ENCODE measurements at regions not wholly inside any gene's neighbourhood (a gene's known extent, or its start where the extent isn't known, plus 50 kb on each side); places are given as distances from the start of the nearest gene placed in this dataset.

- H2BK15ac ChIP-seq (ENCODE audit: low read length): peak overlapping the region; percentile 7
- H3K9me3 ChIP-seq (replicated peaks in 1 of 2; ENCODE audit: control insufficient read depth in 2 of 2, insufficient read depth in 1 of 2, low read depth in 1 of 2, low read length in 2 of 2): no peaks in the 10 kb centered on the region
- no peak overlapping the region for H2AK5ac ChIP-seq (ENCODE audit: low read depth, low read length)
- no peak overlapping the region for H4K8ac ChIP-seq (ENCODE audit: low read depth, low read length)
- H3K27ac ChIP-seq (replicated peaks; ENCODE audit: low read length): no peak overlapping the region
- H3K4ac ChIP-seq (ENCODE audit: low read length): no peak overlapping the region
- no peak overlapping the region for H3K4me2 ChIP-seq (ENCODE audit: insufficient read depth, low read length, poor library complexity, severe bottlenecking)
- no peaks in the 10 kb centered on the region for H3K4me1 ChIP-seq (ENCODE audit: control insufficient read depth in 2 of 2, insufficient read depth in 1 of 2, low read depth in 1 of 2, low read length in 2 of 2)
- no peak overlapping the region for H2BK12ac ChIP-seq (ENCODE audit: low read length)
- H2AFZ ChIP-seq (ENCODE audit: low read length): no peak overlapping the region
- peak overlapping the region; percentile 39 for H3K14ac ChIP-seq (ENCODE audit: low read length)
- no peak overlapping the region for H3K23ac ChIP-seq (ENCODE audit: low read depth, low read length, poor library complexity)
- H3K18ac ChIP-seq (ENCODE audit: low read length): peak overlapping the region; percentile 3
- no CpG with 5 or more reads among the region's 11 CpGs for WGBS, 2 donors (ENCODE audit: extremely low coverage in 2 of 2, insufficient read length in 2 of 2, insufficient replicate concordance in 1 of 2)
- H3K79me1 ChIP-seq (ENCODE audit: low read depth, low read length): no peaks in the 10 kb centered on the region
- H3K4me3 ChIP-seq (ENCODE audit: low read length in 2 of 2): no peak overlapping the region
- H2BK5ac ChIP-seq (ENCODE audit: low read length): no peak overlapping the region
- H2BK120ac ChIP-seq (ENCODE audit: low read depth, low read length): no peak overlapping the region
- H3K9ac ChIP-seq (ENCODE audit: low read depth, low read length, poor library complexity): no peak overlapping the region
- no peaks in the 10 kb centered on the region for H3K27me3 ChIP-seq (ENCODE audit: control insufficient read depth in 3 of 3, insufficient read depth in 3 of 3, low read depth in 1 of 3, low read length in 3 of 3)
- H3K36me3 ChIP-seq (replicated peaks in 1 of 2; ENCODE audit: control insufficient read depth in 2 of 2, insufficient read depth in 2 of 2, low read length in 2 of 2): no peaks in the 10 kb centered on the region
- H4K91ac ChIP-seq (ENCODE audit: low read depth, low read length, poor library complexity): no peak overlapping the region
- no peak for DNase-seq (ENCODE audit: low spot score)
Measured at GRCh38 chr2:158025255-158025996, 76.2 kb upstream of the UPP2 start.

- H3K27ac ChIP-seq (replicated peaks; ENCODE audit: low read length): no peak overlapping the region
- no peak overlapping the region for H2BK5ac ChIP-seq (ENCODE audit: low read length)
- H3K4ac ChIP-seq (ENCODE audit: low read length): no peak overlapping the region
- no peak overlapping the region for H3K4me3 ChIP-seq (ENCODE audit: low read length in 2 of 2)
- H3K36me3 ChIP-seq (replicated peaks in 1 of 2; ENCODE audit: control insufficient read depth in 2 of 2, insufficient read depth in 2 of 2, low read length in 2 of 2): no peaks in the 10 kb centered on the region
- H2BK15ac ChIP-seq (ENCODE audit: low read length): no peak overlapping the region
- H3K79me1 ChIP-seq (ENCODE audit: low read depth, low read length): no peaks in the 10 kb centered on the region
- no peak overlapping the region for H3K14ac ChIP-seq (ENCODE audit: low read length)
- H2AK5ac ChIP-seq (ENCODE audit: low read depth, low read length): no peak overlapping the region
- no peak overlapping the region for H3K23ac ChIP-seq (ENCODE audit: low read depth, low read length, poor library complexity)
- H2BK120ac ChIP-seq (ENCODE audit: low read depth, low read length): no peak overlapping the region
- H3K27me3 ChIP-seq (ENCODE audit: control insufficient read depth in 3 of 3, insufficient read depth in 3 of 3, low read depth in 1 of 3, low read length in 3 of 3): no peaks in the 10 kb centered on the region
- H2BK12ac ChIP-seq (ENCODE audit: low read length): no peak overlapping the region
- no peak overlapping the region for H3K9ac ChIP-seq (ENCODE audit: low read depth, low read length, poor library complexity)
- H3K18ac ChIP-seq (ENCODE audit: low read length): no peak overlapping the region
- no peak overlapping the region for H3K4me2 ChIP-seq (ENCODE audit: insufficient read depth, low read length, poor library complexity, severe bottlenecking)
- no peak overlapping the region for H4K8ac ChIP-seq (ENCODE audit: low read depth, low read length)
- H3K9me3 ChIP-seq (replicated peaks in 1 of 2; ENCODE audit: control insufficient read depth in 2 of 2, insufficient read depth in 1 of 2, low read depth in 1 of 2, low read length in 2 of 2): no peaks in the 10 kb centered on the region
- no peak overlapping the region for H4K91ac ChIP-seq (ENCODE audit: low read depth, low read length, poor library complexity)
- peak; percentile 46 for DNase-seq (ENCODE audit: low spot score)
- WGBS, 2 donors (ENCODE audit: extremely low coverage in 2 of 2, insufficient read length in 2 of 2, insufficient replicate concordance in 1 of 2): no CpG with 5 or more reads among the region's 4 CpGs
- no peak overlapping the region for H2AFZ ChIP-seq (ENCODE audit: low read length)
- H3K4me1 ChIP-seq (ENCODE audit: control insufficient read depth in 2 of 2, insufficient read depth in 1 of 2, low read depth in 1 of 2, low read length in 2 of 2): no peaks in the 10 kb centered on the region
Measured at GRCh38 chr2:158024288-158024898, 77.3 kb upstream of the UPP2 start.

DNA sequence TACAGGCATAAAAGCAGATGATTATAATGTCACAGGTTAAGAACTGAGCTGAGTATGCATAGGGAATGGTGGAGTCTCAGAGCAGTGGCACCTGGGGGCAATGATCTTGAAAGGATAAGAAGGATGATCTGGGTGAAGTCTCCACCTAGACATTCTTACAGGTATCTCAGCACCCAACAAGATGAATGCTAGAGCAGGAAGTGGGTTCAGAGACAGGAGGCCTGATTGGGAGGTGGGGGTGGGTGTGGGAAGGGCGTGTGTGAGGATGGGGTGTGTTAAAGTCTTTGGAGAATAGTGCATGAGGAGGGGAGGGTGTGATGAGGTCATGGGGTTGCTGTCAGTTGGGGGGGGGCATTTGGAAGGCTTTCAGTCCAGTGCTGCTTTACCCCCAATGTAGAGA is 78.8 kb upstream of the UPP2 start:
- Histone ChIP-seq H2BK120ac (ENCODE audit: low read depth, low read length) (no peak overlapping the region), H2BK12ac (ENCODE audit: low read length) (no peak overlapping the region), H4K8ac (ENCODE audit: low read depth, low read length) (no peak overlapping the region), H3K27ac (replicated peaks; ENCODE audit: low read length) (no peak overlapping the region), H3K14ac (ENCODE audit: low read length) (no peak overlapping the region), H3K4me2 (ENCODE audit: insufficient read depth, low read length, poor library complexity, severe bottlenecking) (no peak overlapping the region), H3K23ac (ENCODE audit: low read depth, low read length, poor library complexity) (no peak overlapping the region), H3K27me3 (ENCODE audit: control insufficient read depth in 3 of 3, insufficient read depth in 3 of 3, low read depth in 1 of 3, low read length in 3 of 3) (peaks cover 0 to 2% (median 0%) of the 10 kb centered on the region in 3 experiments), H2BK5ac (ENCODE audit: low read length) (no peak overlapping the region), H2AK5ac (ENCODE audit: low read depth, low read length) (no peak overlapping the region), H4K91ac (ENCODE audit: low read depth, low read length, poor library complexity) (no peak overlapping the region), H3K4ac (ENCODE audit: low read length) (no peak overlapping the region), H2AFZ (ENCODE audit: low read length) (no peak overlapping the region), H3K9ac (ENCODE audit: low read depth, low read length, poor library complexity) (no peak overlapping the region), H3K36me3 (replicated peaks in 1 of 2; ENCODE audit: control insufficient read depth in 2 of 2, insufficient read depth in 2 of 2, low read length in 2 of 2) (no peaks in the 10 kb centered on the region), H3K9me3 (replicated peaks in 1 of 2; ENCODE audit: control insufficient read depth in 2 of 2, insufficient read depth in 1 of 2, low read depth in 1 of 2, low read length in 2 of 2) (no peaks in the 10 kb centered on the region), H2BK15ac (ENCODE audit: low read length) (no peak overlapping the region), H3K79me1 (ENCODE audit: low read depth, low read length) (no peaks in the 10 kb centered on the region), H3K4me3 (ENCODE audit: low read length in 2 of 2) (no peak overlapping the region), H3K18ac (ENCODE audit: low read length) (no peak overlapping the region), H3K4me1 (ENCODE audit: control insufficient read depth in 2 of 2, insufficient read depth in 1 of 2, low read depth in 1 of 2, low read length in 2 of 2) (no peaks in the 10 kb centered on the region)
- DNase-seq (ENCODE audit: low spot score): no peak
- WGBS, 2 donors (ENCODE audit: extremely low coverage in 2 of 2, insufficient read length in 2 of 2, insufficient replicate concordance in 1 of 2): no CpG with 5 or more reads among the region's 1 CpG

DNA sequence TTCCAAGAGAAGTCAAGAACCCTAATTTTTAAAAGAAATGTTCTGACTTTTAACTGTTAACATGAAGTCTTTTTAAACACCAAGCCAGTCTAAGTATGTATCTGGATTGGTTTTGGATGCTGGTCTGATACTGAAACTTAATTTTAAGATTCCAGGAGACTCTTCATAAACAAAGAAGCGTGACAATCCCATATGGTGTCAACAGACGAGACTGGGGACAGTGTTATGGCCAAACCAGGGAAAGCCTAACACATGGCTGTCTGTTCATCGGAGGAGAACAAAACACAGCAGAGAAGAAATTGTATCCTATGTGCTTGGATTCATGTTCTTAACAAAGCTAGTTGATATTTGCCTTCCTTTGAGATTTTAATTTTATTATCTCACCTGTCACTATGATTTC is 80.5 kb upstream of the UPP2 start:
- no peak overlapping the region for H3K4me2 ChIP-seq (ENCODE audit: insufficient read depth, low read length, poor library complexity, severe bottlenecking)
- no peak overlapping the region for H2BK5ac ChIP-seq (ENCODE audit: low read length)
- no peak overlapping the region for H3K9ac ChIP-seq (ENCODE audit: low read depth, low read length, poor library complexity)
- no peak overlapping the region for H2BK12ac ChIP-seq (ENCODE audit: low read length)
- no peak overlapping the region for H2AK5ac ChIP-seq (ENCODE audit: low read depth, low read length)
- no peak overlapping the region for H2AFZ ChIP-seq (ENCODE audit: low read length)
- no peak for DNase-seq (ENCODE audit: low spot score)
- no peak overlapping the region for H3K18ac ChIP-seq (ENCODE audit: low read length)
- no peaks in the 10 kb centered on the region for H3K9me3 ChIP-seq (replicated peaks in 1 of 2; ENCODE audit: control insufficient read depth in 2 of 2, insufficient read depth in 1 of 2, low read depth in 1 of 2, low read length in 2 of 2)
- no peaks in the 10 kb centered on the region for H3K79me1 ChIP-seq (ENCODE audit: low read depth, low read length)
- WGBS, 2 donors (ENCODE audit: extremely low coverage in 2 of 2, insufficient read length in 2 of 2, insufficient replicate concordance in 1 of 2): no CpG with 5 or more reads among the region's 3 CpGs
- no peak overlapping the region for H3K4me3 ChIP-seq (ENCODE audit: low read length in 2 of 2)
- H2BK15ac ChIP-seq (ENCODE audit: low read length): no peak overlapping the region
- no peak overlapping the region for H3K27ac ChIP-seq (replicated peaks; ENCODE audit: low read length)
- H4K8ac ChIP-seq (ENCODE audit: low read depth, low read length): no peak overlapping the region
- H4K91ac ChIP-seq (ENCODE audit: low read depth, low read length, poor library complexity): no peak overlapping the region
- H2BK120ac ChIP-seq (ENCODE audit: low read depth, low read length): no peak overlapping the region
- no peak overlapping the region for H3K23ac ChIP-seq (ENCODE audit: low read depth, low read length, poor library complexity)
- no peak overlapping the region for H3K14ac ChIP-seq (ENCODE audit: low read length)
- no peaks in the 10 kb centered on the region for H3K4me1 ChIP-seq (ENCODE audit: control insufficient read depth in 2 of 2, insufficient read depth in 1 of 2, low read depth in 1 of 2, low read length in 2 of 2)
- peaks cover 0 to 2% (median 0%) of the 10 kb centered on the region in 3 experiments for H3K27me3 ChIP-seq (ENCODE audit: control insufficient read depth in 3 of 3, insufficient read depth in 3 of 3, low read depth in 1 of 3, low read length in 3 of 3)
- H3K36me3 ChIP-seq (replicated peaks in 1 of 2; ENCODE audit: control insufficient read depth in 2 of 2, insufficient read depth in 2 of 2, low read length in 2 of 2): no peaks in the 10 kb centered on the region
- no peak overlapping the region for H3K4ac ChIP-seq (ENCODE audit: low read length)
